ENCODE measurements at regions not wholly inside any gene's neighbourhood (a gene's known extent, or its start where the extent isn't known, plus 50 kb on each side); places are given as distances from the start of the nearest gene placed in this dataset.

- Histone ChIP-seq H2AFZ (ENCODE audit: low read length) (no peak overlapping the region), H3K36me3 (ENCODE audit: insufficient read depth, low read length) (no peaks in the 10 kb centered on the region), H4K20me1 (ENCODE audit: insufficient read depth, low read length, poor library complexity, severe bottlenecking) (no peaks in the 10 kb centered on the region), H3K27me3 (ENCODE audit: insufficient read depth, low read length, poor library complexity, severe bottlenecking) (no peaks in the 10 kb centered on the region), H3K79me2 (ENCODE audit: insufficient read depth, low read length) (no peaks in the 10 kb centered on the region), H3K9ac (ENCODE audit: low read depth, low read length, poor library complexity, severe bottlenecking) (no peak overlapping the region), H3K4me2 (ENCODE audit: low read depth, low read length, poor library complexity, severe bottlenecking) (no peak overlapping the region), H3F3A (ENCODE audit: low read depth) (no peaks in the 10 kb centered on the region), H3K4me3 (ENCODE audit: low read length, poor library complexity, severe bottlenecking) (no peak overlapping the region), H3K4me1 (ENCODE audit: insufficient read depth, low read length, poor library complexity, severe bottlenecking) (no peaks in the 10 kb centered on the region), H3K9me2 (replicated peaks; ENCODE audit: low read depth, low read length) (no peaks in the 10 kb centered on the region), H3K9me3 (ENCODE audit: insufficient read depth, low read depth, low read length) (peaks cover 17% of the 10 kb centered on the region; the same call in 1 of the 2 replicates)
- no peak for TF ChIP-seq CTCF (conservative IDR thresholded peaks at IDR 0.05; ENCODE audit: low read length)
- no peak for TF ChIP-seq EZH2phosphoT487 (IDR thresholded peaks at IDR 0.05; ENCODE audit: borderline replicate concordance)
Observed at GRCh38 chr22:49032821-49033220, 794.9 kb downstream of the BRD1 start.

- H3K79me2 ChIP-seq (ENCODE audit: insufficient read depth, low read length) = no peaks in the 10 kb centered on the region
- no peaks in the 10 kb centered on the region for H3K9me2 ChIP-seq (replicated peaks; ENCODE audit: low read depth, low read length)
- no peaks in the 10 kb centered on the region for H3K27me3 ChIP-seq (ENCODE audit: insufficient read depth, low read length, poor library complexity, severe bottlenecking)
- H3K4me1 ChIP-seq (ENCODE audit: insufficient read depth, low read length, poor library complexity, severe bottlenecking) = no peaks in the 10 kb centered on the region
- no peaks in the 10 kb centered on the region for H4K20me1 ChIP-seq (ENCODE audit: insufficient read depth, low read length, poor library complexity, severe bottlenecking)
- H3K9me3 ChIP-seq (ENCODE audit: insufficient read depth, low read depth, low read length) = peaks cover 17% of the 10 kb centered on the region; the same call in 1 of the 2 replicates
- no peak overlapping the region for H2AFZ ChIP-seq (ENCODE audit: low read length)
- H3F3A ChIP-seq (ENCODE audit: low read depth) = no peaks in the 10 kb centered on the region
- no peak overlapping the region for H3K4me2 ChIP-seq (ENCODE audit: low read depth, low read length, poor library complexity, severe bottlenecking)
- H3K36me3 ChIP-seq (ENCODE audit: insufficient read depth, low read length) = no peaks in the 10 kb centered on the region
- H3K4me3 ChIP-seq (ENCODE audit: low read length, poor library complexity, severe bottlenecking) = no peak overlapping the region
- no peak for TF ChIP-seq CTCF (conservative IDR thresholded peaks at IDR 0.05; ENCODE audit: low read length)
- TF ChIP-seq EZH2phosphoT487 (IDR thresholded peaks at IDR 0.05; ENCODE audit: borderline replicate concordance) = no peak
- H3K9ac ChIP-seq (ENCODE audit: low read depth, low read length, poor library complexity, severe bottlenecking) = no peak overlapping the region
Observed at GRCh38 chr22:49031746-49032330, 795.8 kb downstream of the BRD1 start.

DNA sequence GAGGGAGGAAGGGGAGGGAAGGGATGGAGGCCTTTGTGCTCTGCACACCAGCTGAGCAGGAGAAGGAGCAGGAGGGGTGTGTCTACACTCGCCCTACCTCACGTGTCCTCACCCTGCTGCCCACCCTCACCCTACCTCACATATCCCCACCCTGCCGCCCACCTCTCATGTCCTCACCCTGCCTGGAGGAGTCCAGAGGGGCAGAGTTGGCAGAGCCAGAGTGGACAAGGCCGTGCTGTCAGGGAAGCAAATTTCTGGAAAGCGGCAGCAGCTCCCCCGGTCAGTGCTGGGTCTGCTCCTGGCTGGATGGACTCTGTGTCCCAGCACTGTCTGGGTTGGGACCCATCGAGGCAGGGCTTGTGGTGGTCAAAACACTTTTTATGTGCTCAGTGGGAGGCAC lies 799.6 kb downstream of the BRD1 start:
- H3K27me3 ChIP-seq (ENCODE audit: insufficient read depth, low read length, poor library complexity, severe bottlenecking) = no peaks in the 10 kb centered on the region
- no peaks in the 10 kb centered on the region for H4K20me1 ChIP-seq (ENCODE audit: insufficient read depth, low read length, poor library complexity, severe bottlenecking)
- no peak overlapping the region for H2AFZ ChIP-seq (ENCODE audit: low read length)
- no peak overlapping the region for H3K4me3 ChIP-seq (ENCODE audit: low read length, poor library complexity, severe bottlenecking)
- no peaks in the 10 kb centered on the region for H3K36me3 ChIP-seq (ENCODE audit: insufficient read depth, low read length)
- no peak for TF ChIP-seq CTCF (conservative IDR thresholded peaks at IDR 0.05; ENCODE audit: low read length)
- no peak for TF ChIP-seq EZH2phosphoT487 (IDR thresholded peaks at IDR 0.05; ENCODE audit: borderline replicate concordance)
- H3K9ac ChIP-seq (ENCODE audit: low read depth, low read length, poor library complexity, severe bottlenecking) = no peak overlapping the region
- H3K79me2 ChIP-seq (ENCODE audit: insufficient read depth, low read length) = no peaks in the 10 kb centered on the region
- peaks cover 9% of the 10 kb centered on the region; the same call in 1 of the 2 replicates for H3K9me3 ChIP-seq (ENCODE audit: insufficient read depth, low read depth, low read length)
- no peaks in the 10 kb centered on the region for H3K9me2 ChIP-seq (replicated peaks; ENCODE audit: low read depth, low read length)
- no peaks in the 10 kb centered on the region for H3K4me1 ChIP-seq (ENCODE audit: insufficient read depth, low read length, poor library complexity, severe bottlenecking)
- no peak overlapping the region for H3K4me2 ChIP-seq (ENCODE audit: low read depth, low read length, poor library complexity, severe bottlenecking)
- no peaks in the 10 kb centered on the region for H3F3A ChIP-seq (ENCODE audit: low read depth)
